ENCODE measurements at regions not wholly inside any gene's neighbourhood (a gene's known extent, or its start where the extent isn't known, plus 50 kb on each side); places are given as distances from the start of the nearest gene placed in this dataset.

- CTCF ChIA-PET, result no interaction called here
- POLR2A ChIA-PET, result no interaction called here
- TF ChIP-seq CTCF (IDR thresholded peaks at IDR 0.05; ENCODE audit: control extremely low read depth, extremely low read depth, low read depth, missing control alignments), result no peak
- no peak for DNase-seq (ENCODE audit: extremely low spot score)
Measured at GRCh38 chrX:84611843-84612636, 109.8 kb upstream of the HDX start.

GRCh38 chrX:84634201-84634782 lies 132.0 kb upstream of the HDX start:
- TF ChIP-seq CTCF (IDR thresholded peaks at IDR 0.05; ENCODE audit: control extremely low read depth, extremely low read depth, low read depth, missing control alignments), result no peak
- ChIA-PET CTCF (no interaction called here), POLR2A (no interaction called here)
- DNase-seq (ENCODE audit: extremely low spot score), result no peak

GRCh38 chrX:84666086-84666485 lies 163.8 kb upstream of the HDX start:
- POLR2A ChIA-PET, result no interaction called here
- no peak for DNase-seq (ENCODE audit: extremely low spot score)
- TF ChIP-seq CTCF (IDR thresholded peaks at IDR 0.05; ENCODE audit: control extremely low read depth, extremely low read depth, low read depth, missing control alignments), result no peak
- CTCF ChIA-PET, result no interaction called here

GRCh38 chrX:84690228-84690627 lies 188.0 kb upstream of the HDX start:
- CTCF ChIA-PET, result no interaction called here
- TF ChIP-seq CTCF (IDR thresholded peaks at IDR 0.05; ENCODE audit: control extremely low read depth, extremely low read depth, low read depth, missing control alignments), result no peak
- POLR2A ChIA-PET, result no interaction called here
- DNase-seq (ENCODE audit: extremely low spot score), result no peak

- no peak for DNase-seq (ENCODE audit: extremely low spot score)
- ChIA-PET POLR2A (no interaction called here), CTCF (no interaction called here)
- TF ChIP-seq CTCF (IDR thresholded peaks at IDR 0.05; ENCODE audit: control extremely low read depth, extremely low read depth, low read depth, missing control alignments), result no peak
Measured at GRCh38 chrX:84709987-84710386, 207.7 kb upstream of the HDX start.

- ChIA-PET POLR2A (no interaction called here), CTCF (no interaction called here)
- no peak for DNase-seq (ENCODE audit: extremely low spot score)
- no peak for TF ChIP-seq CTCF (IDR thresholded peaks at IDR 0.05; ENCODE audit: control extremely low read depth, extremely low read depth, low read depth, missing control alignments)
Measured at GRCh38 chrX:84710611-84711010, 208.4 kb upstream of the HDX start.

Measured in GM10248 (cell line).